ENCODE measurements at regions not wholly inside any gene's neighbourhood (a gene's known extent, or its start where the extent isn't known, plus 50 kb on each side); places are given as distances from the start of the nearest gene placed in this dataset.

DNA sequence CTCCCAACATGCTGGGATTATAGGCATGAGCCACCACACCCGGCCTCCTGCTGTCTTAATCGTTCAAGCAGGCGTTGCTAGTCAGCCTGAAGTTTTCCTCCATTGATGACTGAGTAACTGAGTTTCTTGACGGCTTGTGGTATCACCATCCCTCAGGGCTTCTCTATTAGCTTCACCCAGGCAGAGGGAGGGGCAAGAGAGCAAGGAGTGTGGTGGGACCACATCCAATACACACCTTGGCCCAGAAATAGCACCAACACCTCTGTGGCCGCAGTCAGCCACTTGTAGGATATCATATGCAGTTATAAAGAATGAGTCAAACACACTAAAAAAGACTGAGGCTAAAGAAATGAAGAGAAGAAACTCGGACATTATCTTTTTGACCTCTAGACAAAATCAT lies 1009.4 kb upstream of the CELF4 start:
- SMC1A ChIA-PET (ENCODE audit: uncharacterized antibody, unreplicated experiment), result no interaction called here
- BruUV-seq (replicated peaks), result no TSS peak

GRCh38 chr18:38572554-38573111 lies 1007.0 kb upstream of the CELF4 start:
- H3K27ac ChIP-seq (ENCODE audit: control insufficient read depth, insufficient read depth), result no peak overlapping the region
- ChIA-PET CTCF (interaction anchor here (0.6 to 1.0 kb wide), 2 partner anchors 13 to 27 kb away, joined by 3 read pairs; no protein-coding TSS in a partner anchor), RAD21 (ENCODE audit: unreplicated experiment) (no interaction called here), POLR2A (no interaction called here), SMC1A (ENCODE audit: uncharacterized antibody, unreplicated experiment) (no interaction called here)
- in situ Hi-C loops (cut with MboI) (no loop called here), intact Hi-C loops (cut with micrococcal nuclease; ENCODE audit: unreplicated experiment) (no loop called here)
- FAIRE-seq, result no peak
- TF ChIP-seq, protein P1, sequence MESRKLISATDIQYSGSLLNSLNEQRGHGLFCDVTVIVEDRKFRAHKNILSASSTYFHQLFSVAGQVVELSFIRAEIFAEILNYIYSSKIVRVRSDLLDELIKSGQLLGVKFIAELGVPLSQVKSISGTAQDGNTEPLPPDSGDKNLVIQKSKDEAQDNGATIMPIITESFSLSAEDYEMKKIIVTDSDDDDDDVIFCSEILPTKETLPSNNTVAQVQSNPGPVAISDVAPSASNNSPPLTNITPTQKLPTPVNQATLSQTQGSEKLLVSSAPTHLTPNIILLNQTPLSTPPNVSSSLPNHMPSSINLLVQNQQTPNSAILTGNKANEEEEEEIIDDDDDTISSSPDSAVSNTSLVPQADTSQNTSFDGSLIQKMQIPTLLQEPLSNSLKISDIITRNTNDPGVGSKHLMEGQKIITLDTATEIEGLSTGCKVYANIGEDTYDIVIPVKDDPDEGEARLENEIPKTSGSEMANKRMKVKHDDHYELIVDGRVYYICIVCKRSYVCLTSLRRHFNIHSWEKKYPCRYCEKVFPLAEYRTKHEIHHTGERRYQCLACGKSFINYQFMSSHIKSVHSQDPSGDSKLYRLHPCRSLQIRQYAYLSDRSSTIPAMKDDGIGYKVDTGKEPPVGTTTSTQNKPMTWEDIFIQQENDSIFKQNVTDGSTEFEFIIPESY (IDR thresholded peaks at IDR 0.05), result no peak
- no peak for TF ChIP-seq TARDBP (IDR thresholded peaks at IDR 0.05; ENCODE audit: borderline replicate concordance)
- BruUV-seq (replicated peaks), result no TSS peak
- H3K9me3 ChIP-seq (replicated peaks; ENCODE audit: control insufficient read depth, insufficient read depth, low read length), result no peaks in the 10 kb centered on the region; the same call in 2 of the 3 replicates
- no peaks in the 10 kb centered on the region for H4K20me1 ChIP-seq (ENCODE audit: control insufficient read depth, insufficient read depth)
- H3K9ac ChIP-seq (ENCODE audit: control insufficient read depth, insufficient read depth, low read length), result no peak overlapping the region
- no peaks in the 10 kb centered on the region for H3K36me3 ChIP-seq (ENCODE audit: control insufficient read depth in 2 of 2, insufficient read depth in 2 of 2, low read length in 1 of 2)
- no peak overlapping the region for H3K4me2 ChIP-seq (ENCODE audit: control insufficient read depth, insufficient read depth)
- H3K4me1 ChIP-seq (ENCODE audit: control insufficient read depth, insufficient read depth, low read length), result no peaks in the 10 kb centered on the region
- no peaks in the 10 kb centered on the region for H3K27me3 ChIP-seq (replicated peaks in 1 of 2; ENCODE audit: control insufficient read depth in 2 of 2, insufficient read depth in 2 of 2, low read length in 1 of 2)
- H3K4me3 ChIP-seq, result no peak overlapping the region
- no peaks in the 10 kb centered on the region for H3K79me2 ChIP-seq (ENCODE audit: control insufficient read depth, insufficient read depth, low read length)
- no peak overlapping the region for H2AFZ ChIP-seq (ENCODE audit: control insufficient read depth, low read depth, low read length)
- 51% methylated on average over 6 of the region's 6 CpGs for WGBS (ENCODE audit: insufficient coverage, insufficient replicate concordance, low lambda C conversion rate, missing lambda C conversion rate)
- DNase-seq (ENCODE audit: low read depth, low spot score), result no peak
- no peak for ATAC-seq

More for the DNA sequence above, 1009.4 kb upstream of the CELF4 start:
- Histone ChIP-seq H3K27me3 (replicated peaks in 1 of 2; ENCODE audit: control insufficient read depth in 2 of 2, insufficient read depth in 2 of 2, low read length in 1 of 2) (no peaks in the 10 kb centered on the region), H3K4me1 (ENCODE audit: control insufficient read depth, insufficient read depth, low read length) (no peaks in the 10 kb centered on the region), H4K20me1 (ENCODE audit: control insufficient read depth, insufficient read depth) (no peaks in the 10 kb centered on the region), H3K4me3 (no peak overlapping the region), H3K79me2 (ENCODE audit: control insufficient read depth, insufficient read depth, low read length) (no peaks in the 10 kb centered on the region), H2AFZ (ENCODE audit: control insufficient read depth, low read depth, low read length) (no peak overlapping the region), H3K9ac (ENCODE audit: control insufficient read depth, insufficient read depth, low read length) (no peak overlapping the region), H3K27ac (ENCODE audit: control insufficient read depth, insufficient read depth) (no peak overlapping the region), H3K36me3 (ENCODE audit: control insufficient read depth in 2 of 2, insufficient read depth in 2 of 2, low read length in 1 of 2) (no peaks in the 10 kb centered on the region), H3K4me2 (ENCODE audit: control insufficient read depth, insufficient read depth) (no peak overlapping the region), H3K9me3 (replicated peaks; ENCODE audit: control insufficient read depth, insufficient read depth, low read length) (no peaks in the 10 kb centered on the region; the same call in 2 of the 3 replicates)
- TF ChIP-seq ESRRA (IDR thresholded peaks at IDR 0.05; ENCODE audit: low read length), result no peak
- ChIA-PET CTCF (no interaction called here), RAD21 (ENCODE audit: unreplicated experiment) (no interaction called here), POLR2A (no interaction called here)
- FAIRE-seq (no peak), ATAC-seq (no peak), DNase-seq (ENCODE audit: low read depth, low spot score) (no peak)
- intact Hi-C loops (cut with micrococcal nuclease; ENCODE audit: unreplicated experiment), result no loop called here
- 37% methylated on average over 6 of the region's 6 CpGs for WGBS (ENCODE audit: insufficient coverage, insufficient replicate concordance, low lambda C conversion rate, missing lambda C conversion rate)
- in situ Hi-C loops (cut with MboI), result no loop called here

Data from GM12878 (cell line).